ENCODE measurements at regions not wholly inside any gene's neighbourhood (a gene's known extent, or its start where the extent isn't known, plus 50 kb on each side); places are given as distances from the start of the nearest gene placed in this dataset.
"Not testable (repeated sequence)": the region's sequence is repeated elsewhere in the genome, so short reads cannot be mapped to it uniquely, and the experiment has no call there.

DNA sequence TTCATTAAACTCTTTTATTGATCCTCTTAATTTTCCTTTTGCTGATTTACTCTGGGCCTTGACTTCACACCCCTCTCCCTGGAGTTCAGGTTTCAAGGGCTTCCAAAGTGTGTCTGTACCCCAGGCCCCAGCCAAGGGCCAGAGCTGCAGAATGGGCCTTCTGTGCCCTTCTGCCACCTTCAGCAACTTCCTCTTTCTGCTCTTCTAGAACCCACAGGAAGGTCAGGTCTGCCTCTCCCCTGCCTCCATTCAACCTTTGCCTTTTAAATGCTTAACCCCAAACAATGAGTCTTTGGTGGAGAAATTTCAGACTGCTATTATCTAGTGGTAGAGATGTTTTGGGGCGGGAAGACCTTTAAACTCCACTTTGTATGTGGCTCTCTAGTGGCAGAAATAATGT, 63.1 kb downstream of the TSN start:
- no peak for DNase-seq (ENCODE audit: low read depth, low spot score)

DNA sequence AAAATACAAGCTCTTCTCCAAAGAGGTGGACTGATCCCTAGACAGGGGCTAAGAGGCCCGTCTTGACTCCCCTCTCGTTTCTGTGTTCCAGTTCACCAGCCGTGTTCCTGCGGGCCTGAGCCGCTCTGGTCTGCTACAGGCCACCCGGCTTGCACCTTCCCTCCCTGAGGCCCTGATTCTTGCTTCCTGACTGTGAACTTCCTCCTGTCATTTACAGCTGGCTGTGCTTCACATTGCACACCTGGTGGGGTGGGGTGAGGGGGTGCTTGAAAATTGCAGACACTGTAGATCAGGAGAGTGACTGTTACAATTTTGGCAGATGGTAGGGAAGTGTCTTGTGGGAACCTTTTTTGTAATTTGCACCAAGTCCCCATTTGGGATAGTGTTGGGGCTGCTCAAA, 64.4 kb downstream of the TSN start:
- no peak for DNase-seq (ENCODE audit: low read depth, low spot score)

DNA sequence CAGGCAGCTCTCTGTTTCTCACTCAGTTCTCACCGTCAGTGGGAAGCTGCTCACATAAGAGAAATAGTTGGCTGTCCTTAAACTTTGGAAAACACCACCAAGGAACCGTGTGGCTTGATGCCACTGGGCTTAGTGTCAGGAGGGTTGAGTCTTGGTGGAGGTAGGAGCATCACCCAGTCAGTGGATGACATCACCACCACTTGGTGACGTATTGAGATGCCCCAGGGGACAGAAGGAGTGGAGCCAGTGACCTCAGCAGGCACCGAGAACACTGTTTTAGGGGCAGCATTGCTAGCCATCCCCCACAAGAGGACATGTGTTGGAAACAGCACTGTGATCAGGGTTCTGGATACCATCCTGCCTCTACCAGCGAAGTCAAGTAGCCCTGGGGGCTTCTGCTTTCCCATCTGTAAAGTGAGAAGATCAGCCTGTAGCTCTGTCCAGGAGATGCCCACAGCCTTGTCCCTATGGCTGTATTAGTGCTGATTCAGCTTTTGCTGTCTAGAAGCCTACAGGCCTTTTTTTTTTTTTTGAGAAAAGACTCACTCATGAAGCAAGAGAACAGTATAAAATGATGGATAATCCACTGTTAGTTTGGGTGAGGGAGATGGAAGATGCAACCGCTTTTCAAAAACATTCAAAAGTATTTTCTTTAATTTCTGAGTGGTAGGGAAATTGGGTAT, 66.2 kb downstream of the TSN start:
- no peak for DNase-seq (ENCODE audit: low read depth, low spot score)

DNA sequence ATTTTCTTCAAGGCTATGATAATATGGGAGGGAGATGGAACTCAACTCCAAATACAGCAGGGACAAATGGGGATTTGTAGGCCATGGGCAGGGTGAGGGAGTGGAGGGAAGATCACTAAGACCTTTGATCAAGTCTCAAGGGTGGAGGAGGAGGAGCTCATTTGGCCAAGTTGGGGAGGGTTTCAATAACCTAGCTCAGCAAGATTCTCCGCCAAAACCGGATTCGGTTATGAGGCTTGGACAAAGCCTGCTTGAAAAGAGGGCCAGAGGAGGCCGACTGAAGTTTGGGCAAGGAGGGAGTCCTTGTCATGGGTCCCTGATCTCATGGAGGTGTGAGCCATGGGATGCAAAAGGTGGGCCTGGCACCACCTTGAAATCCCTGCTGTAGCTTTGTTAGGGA, 68.8 kb downstream of the TSN start:
- no peak for DNase-seq (ENCODE audit: low read depth, low spot score)

DNA sequence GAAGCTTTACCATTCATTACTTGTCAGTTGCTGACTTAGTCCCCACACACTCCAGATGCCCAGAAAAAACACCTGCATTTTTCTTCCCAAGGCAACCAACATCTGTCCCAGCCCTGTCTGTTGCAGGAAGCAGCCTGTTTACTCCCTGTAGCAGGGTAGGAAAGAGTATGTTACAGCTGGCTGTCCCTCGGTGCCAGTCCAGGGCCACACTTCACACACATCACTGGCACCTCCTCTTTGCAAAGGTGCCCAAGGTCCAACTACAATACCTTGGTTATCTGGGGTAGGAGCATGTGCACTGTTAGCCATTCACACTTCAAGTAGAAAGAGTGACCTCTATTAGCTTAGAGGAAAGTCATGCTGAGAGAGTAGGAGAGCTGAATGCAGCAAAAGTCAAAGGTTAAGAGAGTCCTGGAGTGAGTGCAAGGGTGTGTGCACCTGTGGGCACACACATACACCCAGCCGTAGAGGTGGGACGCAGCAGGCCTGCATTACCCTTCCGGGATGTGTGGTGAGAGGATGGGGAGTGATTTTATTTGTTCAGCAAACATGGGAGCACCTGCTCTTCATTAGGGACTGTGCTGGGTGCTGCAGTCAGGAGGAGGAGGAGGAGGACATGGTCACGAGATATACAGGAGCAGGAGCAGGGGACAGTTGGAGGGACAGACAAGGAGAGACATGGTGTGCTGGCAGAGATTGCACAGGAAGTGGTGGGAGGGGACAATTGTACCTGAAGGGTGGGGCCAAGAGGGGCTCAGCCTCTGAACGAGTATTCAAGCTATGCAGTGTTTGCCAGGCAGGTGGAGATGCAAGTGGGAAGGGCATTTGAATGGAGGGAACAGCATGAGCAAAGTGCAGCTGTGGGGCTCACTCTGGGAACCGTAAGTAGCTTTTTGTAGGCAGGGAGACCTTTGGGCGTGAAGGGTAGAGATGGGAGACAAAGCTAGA, 69.8 kb downstream of the TSN start:
- DNase-seq (ENCODE audit: low read depth, low spot score), result no peak

DNA sequence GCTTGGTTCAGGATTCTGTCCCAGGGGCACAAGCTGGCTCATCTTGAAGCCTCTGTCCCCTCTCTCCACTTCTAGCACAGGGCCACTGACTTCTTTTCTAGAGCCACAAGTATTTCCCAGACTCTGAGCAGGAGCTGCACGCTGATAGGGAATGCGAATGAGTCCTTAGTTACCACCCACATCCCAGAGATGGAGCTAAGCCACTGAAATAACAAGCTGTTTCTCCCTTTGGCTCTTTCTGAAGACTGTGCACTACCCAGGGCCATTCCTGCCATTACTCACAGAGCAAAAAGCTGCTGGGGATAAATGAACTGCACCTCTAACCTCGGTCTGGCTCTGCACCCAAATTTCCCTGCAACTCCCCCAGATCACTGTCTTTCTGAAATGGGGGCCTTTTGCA, 70.6 kb downstream of the TSN start:
- peak; percentile 32 for DNase-seq (ENCODE audit: low read depth, low spot score)

DNA sequence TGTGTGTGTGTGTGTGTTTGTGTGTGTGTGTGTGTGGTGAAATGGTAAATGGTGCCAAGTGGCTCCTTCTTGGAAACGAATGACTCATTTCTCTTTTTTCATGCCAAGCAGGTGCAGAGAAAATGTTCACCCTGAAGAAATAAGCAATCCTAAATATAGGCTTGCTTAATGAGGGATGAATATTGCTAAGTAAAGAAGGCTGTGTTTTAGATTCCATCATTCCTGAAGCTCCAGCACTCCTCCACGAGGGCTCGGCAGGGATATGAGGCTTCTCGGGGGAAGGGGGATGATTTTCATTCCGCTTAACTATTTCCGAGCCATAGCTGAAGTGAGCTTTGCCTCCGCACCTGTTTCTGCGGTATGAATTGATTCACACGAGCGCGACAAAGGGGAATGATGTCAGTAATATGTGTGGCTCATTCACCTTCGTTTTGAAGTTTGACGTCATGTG, 72.9 kb downstream of the TSN start:
- peak; percentile 45 for DNase-seq (ENCODE audit: low read depth, low spot score)

DNA sequence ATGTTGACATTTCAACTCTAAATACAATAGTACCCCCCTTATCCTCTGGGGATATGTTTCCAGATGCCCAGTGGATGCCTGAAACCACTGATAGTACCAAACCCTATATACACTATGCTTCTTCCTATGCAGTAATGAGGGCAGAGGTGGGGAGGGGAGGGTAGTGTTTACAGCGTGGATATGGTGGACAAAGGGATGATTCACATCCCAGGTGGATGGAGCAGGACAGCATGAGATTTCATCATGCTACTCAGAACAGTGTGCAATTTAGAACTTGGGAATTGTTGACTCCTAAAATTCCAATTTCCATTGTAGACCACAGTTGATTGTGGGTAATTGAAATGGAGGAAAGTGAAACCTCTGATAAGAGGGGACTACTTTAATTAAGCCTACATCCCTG, 75.4 kb downstream of the TSN start:
- DNase-seq (ENCODE audit: low read depth, low spot score), result no peak

DNA sequence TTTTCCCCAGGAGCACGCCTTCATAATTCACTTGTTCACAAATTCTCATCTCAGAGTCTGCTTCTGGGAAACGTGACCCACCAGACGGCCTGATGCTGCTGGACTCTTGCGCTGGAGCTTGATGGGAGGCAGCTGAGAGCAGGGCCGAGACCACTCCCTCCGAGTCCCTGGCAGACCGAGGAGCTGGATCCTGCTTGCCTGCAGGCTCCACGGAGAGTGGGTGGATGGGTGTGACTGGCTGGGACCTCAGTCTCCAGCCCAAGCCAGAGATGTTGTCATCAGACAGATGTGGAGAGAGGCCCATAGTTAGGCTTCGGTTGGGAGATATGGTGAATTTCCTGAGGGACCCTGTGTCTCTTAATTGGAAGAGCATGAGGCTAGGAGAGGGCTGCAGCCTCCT, 76.4 kb downstream of the TSN start:
- DNase-seq (ENCODE audit: low read depth, low spot score), result no peak

DNA sequence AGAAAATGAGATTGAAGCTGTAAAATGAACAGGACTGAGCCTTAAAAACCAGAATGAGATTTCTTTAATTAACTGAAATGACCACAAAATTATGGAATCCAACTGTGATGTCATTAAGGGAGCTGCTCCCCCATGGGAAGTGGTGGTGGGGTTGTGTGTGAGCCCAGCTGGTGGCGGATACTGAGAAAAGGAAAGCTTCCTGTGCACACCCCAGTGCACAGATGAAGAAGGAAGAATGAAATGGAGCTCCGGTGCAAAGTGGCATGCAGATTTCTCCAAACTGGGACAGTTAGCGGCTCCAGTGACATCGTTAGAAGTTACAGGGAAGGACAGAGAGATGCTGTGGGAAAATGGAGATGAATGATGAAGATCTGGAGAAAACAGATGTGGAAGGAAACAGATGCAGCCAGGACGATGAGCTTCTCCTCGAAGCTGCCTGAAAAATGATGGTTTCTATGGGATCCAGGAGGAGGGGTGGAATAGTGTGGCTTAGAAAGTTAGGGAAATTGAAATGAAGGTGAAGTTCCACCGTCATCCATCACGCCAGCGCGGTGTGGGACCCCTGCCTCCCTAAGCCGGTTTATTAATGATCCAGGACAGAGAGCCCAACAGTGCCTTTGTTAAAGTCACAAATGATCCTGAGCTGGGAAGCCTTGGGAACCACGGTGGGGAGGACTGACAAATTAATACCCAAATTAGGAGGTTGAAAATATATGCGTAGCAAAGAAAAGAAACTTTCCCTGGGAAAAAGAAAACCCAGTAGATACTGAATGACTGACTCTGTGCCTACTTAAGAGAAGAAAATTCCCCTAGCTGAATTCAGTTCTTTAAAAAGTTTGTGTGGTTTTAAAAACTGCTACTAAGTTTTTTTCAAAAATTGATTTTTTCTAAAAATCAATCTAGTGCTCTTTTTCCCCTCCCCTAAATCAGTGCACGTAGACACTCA, 77.2 kb downstream of the TSN start:
- no peak for DNase-seq (ENCODE audit: low read depth, low spot score)

DNA sequence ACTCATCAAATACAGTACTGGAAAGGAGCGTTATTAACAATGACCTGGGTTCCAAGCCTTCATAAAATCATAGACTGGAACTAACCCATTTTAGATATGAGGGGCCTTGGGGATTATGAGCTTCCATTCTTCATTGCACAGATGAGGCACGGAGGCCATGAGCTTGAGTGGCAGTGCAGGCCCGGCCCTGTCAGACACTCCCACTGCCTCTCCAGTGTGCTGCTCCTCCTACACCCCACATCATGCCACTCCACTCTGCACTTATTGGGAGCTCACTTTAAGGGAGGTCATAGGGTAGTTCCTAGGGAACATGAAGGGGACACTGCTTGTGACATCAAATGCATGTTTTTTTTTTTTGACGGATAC, 77.9 kb downstream of the TSN start:
- no peak for DNase-seq (ENCODE audit: low read depth, low spot score)

DNA sequence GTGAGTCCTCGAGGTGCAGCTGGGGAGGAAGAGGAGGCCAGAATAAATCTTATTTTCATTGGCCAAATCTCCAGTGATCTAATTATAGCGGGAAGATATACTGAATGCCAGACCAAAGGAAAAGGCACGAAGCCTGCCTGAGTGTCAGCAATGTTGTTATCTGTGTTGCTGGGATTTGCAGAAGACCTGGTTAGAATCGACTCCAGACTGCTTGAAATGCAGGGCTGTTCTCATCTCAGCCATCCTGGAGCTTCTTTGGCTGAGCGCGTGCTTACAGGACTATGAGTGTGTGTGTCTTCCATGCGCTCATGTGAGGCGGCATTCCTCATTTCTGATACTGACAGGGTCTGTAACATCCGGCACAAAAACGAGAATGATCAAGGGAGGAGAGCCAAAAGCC, 81.2 kb downstream of the TSN start:
- DNase-seq (ENCODE audit: low read depth, low spot score), result no peak

DNA sequence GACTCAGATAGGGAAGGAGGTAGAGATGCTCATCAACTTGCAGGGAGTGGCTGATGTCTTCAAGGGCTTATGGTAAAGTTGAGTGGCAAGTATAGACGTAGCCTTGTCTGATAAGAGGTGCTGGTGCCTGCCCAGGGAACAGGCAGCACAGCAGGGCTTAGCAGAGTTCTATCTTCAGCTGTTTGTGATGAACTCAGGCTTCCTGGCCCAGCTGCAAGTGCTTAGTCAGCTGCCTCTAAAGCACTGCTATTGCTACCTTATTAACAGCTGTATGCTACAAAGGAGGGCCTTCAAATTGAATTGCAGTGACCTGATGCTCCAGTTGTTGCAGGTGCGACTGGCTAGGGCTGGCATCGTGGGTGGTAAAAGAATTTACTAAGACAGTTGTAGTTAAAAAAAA, 82.1 kb downstream of the TSN start:
- DNase-seq (ENCODE audit: low read depth, low spot score), result no peak

DNA sequence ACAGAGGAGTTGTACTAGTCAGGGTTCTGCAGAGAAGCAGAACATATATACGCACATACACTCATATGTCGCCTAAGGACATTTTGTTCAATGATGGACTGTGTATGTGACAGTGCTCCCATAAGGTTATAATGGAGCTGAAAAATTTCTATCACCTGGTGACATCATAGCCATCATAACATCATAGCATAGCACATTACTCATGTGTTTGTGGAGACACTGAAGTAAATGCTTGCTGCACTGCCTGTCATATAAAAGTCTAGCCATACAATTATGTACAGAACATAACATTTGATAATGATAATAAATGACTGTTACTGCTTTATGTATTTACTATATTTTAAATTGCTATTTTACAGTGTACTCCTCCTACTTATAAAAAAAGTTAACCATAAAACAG, 83.1 kb downstream of the TSN start:
- no peak for DNase-seq (ENCODE audit: low read depth, low spot score)

DNA sequence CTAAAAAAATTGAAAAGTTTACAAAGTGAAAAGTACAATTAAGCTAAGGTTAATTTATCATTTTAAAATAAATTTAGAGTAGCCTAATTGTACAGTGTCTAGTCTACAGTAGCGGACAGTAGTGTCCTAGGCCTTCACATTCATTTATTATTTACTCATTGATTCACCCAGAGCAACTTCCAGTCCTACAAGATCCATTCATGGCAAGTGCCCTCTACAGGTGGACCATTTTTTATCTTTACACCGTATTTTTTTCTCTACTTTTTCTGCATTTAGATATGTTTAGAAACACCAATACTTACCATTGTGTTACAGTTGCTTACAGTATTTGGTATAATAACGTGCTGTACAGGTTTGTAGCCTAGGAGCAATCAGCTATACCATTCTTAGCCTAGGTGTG, 84.1 kb downstream of the TSN start:
- no peak for DNase-seq (ENCODE audit: low read depth, low spot score)

DNA sequence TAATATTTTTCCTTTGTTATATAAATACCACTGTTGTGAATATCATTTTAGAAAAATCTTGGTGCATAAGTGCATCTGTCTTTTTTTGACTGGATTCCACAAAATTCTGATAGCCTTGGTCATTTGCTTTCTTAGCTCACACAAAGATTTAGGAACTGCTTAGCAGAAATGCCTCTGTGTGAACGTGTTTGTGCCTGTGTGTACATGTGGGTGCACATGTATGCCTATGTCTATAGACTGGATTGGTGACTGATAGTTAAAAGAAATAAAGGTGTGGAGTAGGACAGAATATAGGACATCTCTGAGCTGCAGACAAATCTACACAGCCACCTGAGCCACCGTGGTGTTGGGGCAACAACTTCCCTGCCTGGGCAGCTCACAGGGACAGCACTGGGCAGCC, 93.8 kb downstream of the TSN start:
- DNase-seq (ENCODE audit: low read depth, low spot score), result no peak

DNA sequence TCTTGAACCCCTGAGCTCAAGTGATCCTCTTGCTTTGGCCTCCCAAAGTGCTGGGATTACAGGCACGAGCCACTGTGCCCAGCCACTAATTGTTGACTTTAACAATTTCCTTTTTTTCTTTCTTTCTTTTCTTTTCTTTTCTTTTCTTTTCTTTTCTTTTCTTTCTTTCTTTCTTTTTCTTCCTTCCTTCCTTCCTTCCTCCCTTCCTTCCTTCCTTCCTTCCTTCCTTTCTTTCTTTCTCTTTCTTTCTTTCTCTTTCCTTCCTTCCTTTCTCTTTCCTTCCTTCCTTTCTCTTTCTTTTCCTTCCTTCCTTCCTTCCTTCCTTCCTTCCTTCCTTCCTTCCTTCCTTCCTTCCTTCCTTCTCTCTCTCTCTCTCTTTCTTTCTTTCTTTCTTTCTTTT, 97.7 kb downstream of the TSN start:
- not testable (repeated sequence) for DNase-seq (ENCODE audit: low read depth, low spot score)

DNA sequence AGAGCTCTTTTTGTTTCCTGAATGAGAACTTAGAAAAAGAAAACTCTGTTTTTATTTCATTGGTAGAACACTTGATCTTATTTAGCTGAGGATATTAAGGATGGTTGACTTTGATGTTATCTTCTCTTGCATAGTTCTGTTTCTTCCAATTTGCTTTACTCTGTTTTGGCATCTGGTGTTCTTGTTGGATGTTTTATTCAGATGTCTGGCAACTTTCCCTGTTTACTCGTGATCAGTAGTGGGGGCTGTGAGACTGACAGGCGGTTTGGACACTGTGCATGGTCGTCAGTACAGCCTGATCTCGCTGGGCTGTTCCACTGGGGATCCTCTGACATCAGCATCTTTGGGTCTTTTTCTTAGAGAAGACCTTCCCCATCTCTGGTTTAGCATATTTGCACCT, 100.1 kb downstream of the TSN start:
- DNase-seq (ENCODE audit: low read depth, low spot score), result no peak

DNA sequence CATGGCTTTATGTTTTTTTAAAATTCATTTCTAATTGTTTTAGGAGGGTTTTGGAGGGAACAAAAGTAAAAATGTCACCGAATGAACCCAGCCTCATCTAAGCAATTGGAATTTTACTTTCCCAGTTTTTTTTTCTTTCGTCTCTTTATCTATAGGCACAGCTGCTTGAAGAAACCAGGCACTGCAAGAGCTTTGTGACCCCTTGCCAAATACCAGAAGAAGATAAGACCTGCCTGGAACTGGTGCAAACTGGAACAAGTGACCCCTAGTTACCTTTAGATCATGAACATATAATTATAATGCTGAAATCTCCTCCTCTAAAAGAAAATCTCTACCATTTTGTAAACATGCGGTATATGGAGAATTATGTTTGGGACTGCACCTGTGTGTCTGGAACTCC, 100.9 kb downstream of the TSN start:
- DNase-seq (ENCODE audit: low read depth, low spot score), result no peak

DNA sequence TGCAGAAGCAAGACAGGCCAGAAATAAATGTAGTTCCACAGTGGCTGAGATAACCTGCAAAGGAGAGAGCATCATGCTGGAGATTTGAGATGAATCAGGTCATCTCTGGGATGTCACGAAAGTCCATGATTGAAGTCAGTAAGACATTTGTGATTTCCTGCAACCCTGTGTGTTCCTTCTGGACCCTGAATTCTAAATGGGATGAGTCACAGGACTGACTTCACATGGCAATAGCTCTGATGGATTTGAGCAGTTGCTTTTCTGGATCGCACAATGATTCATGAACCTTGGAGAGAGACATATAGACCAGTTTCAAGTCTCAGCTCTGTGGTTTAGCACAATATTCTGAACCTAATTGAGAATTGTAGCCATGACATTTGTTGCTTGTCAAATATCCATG, 102.9 kb downstream of the TSN start:
- DNase-seq (ENCODE audit: low read depth, low spot score), result no peak

DNA sequence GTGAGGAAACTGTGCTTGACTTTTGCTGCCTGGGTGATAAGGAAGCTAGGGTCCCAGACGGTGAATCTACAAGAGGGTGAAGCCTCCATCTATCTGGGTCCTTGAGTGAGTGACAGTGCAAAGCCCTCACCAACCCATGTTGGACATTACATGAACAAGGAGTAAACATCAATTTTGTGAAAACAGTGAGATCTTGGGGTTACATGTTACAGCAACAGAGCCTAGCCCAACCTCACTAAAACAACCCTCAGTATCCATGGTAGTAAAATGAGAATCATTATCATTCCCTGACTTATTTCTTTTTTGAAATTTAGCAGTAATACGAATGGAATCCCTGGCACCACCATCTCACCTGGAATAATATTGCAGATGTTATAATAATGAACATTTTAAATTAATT, 103.4 kb downstream of the TSN start:
- DNase-seq (ENCODE audit: low read depth, low spot score), result no peak

All from astrocyte of the hippocampus (primary cell).